HAP-1 (cell line): ENCODE measurements at regions not wholly inside any gene's neighbourhood (a gene's known extent, or its start where the extent isn't known, plus 50 kb on each side); places are given as distances from the start of the nearest gene placed in this dataset.

ENCODE experiments used
- DNase-seq, 2 experiments: peaks; one replicate each; pipeline ENCODE4 v3.0.0-alpha.2; 2016 to 2020; ENCODE audit warnings: low spot score in 2 of 2
- H3K27me3 ChIP-seq: fragments of 250-450 bp; sonication (Bioruptor Pico); 2 replicates; pipeline ENCODE4 v1.5.1; 2020; ENCODE audit warnings: low read depth, mild to moderate bottlenecking, moderate library complexity
- H3K36me3 ChIP-seq: fragments of 250-450 bp; sonication (Bioruptor Pico); replicated peaks from 2 replicates; pipeline ENCODE4 v1.5.1; 2020; ENCODE audit warnings: mild to moderate bottlenecking
- H3K4me1 ChIP-seq: fragments of 250-450 bp; sonication (Bioruptor Pico); 2 replicates; pipeline ENCODE4 v1.5.1; 2020; ENCODE audit warnings: mild to moderate bottlenecking
- H3K4me3 ChIP-seq: fragments of 250-450 bp; sonication (Bioruptor Pico); 2 replicates; pipeline ENCODE4 v1.5.1; 2020; ENCODE audit warnings: mild to moderate bottlenecking, moderate library complexity
- H3K9me3 ChIP-seq: fragments of 250-450 bp; sonication (Bioruptor Pico); 2 replicates; pipeline ENCODE4 v1.5.1; 2020; ENCODE audit warnings: mild to moderate bottlenecking, moderate library complexity
- in situ Hi-C: fragments of 300-500 bp; cut with MboI; formaldehyde crosslinking; loops from 3 replicates; pipeline ENCODE4 v1.14.3; 2020; ENCODE audit warnings: low sequenced_read_pairs, inconsistent platforms, mixed read lengths

GRCh38 chr20:55173601-55174000 is 698.2 kb downstream of the DOK5 start:
- no peaks in the 10 kb centered on the region for H3K36me3 ChIP-seq
- no peaks in the 10 kb centered on the region for H3K9me3 ChIP-seq
- in situ Hi-C loops = no loop called here
- H3K27me3 ChIP-seq = no peaks in the 10 kb centered on the region
- no peak overlapping the region for H3K4me3 ChIP-seq
- DNase-seq = no peak
- H3K4me1 ChIP-seq = no peaks in the 10 kb centered on the region

GRCh38 chr20:55172310-55173002 is 697.1 kb downstream of the DOK5 start:
- in situ Hi-C loops = no loop called here
- no peak for DNase-seq
- H3K4me3 ChIP-seq = no peak overlapping the region
- H3K36me3 ChIP-seq = no peaks in the 10 kb centered on the region
- H3K9me3 ChIP-seq = no peaks in the 10 kb centered on the region
- no peaks in the 10 kb centered on the region for H3K27me3 ChIP-seq
- H3K4me1 ChIP-seq = no peaks in the 10 kb centered on the region

- in situ Hi-C loops = no loop called here
- no peak for DNase-seq
- Histone ChIP-seq H3K27me3 (no peaks in the 10 kb centered on the region), H3K4me3 (no peak overlapping the region), H3K9me3 (no peaks in the 10 kb centered on the region), H3K4me1 (no peaks in the 10 kb centered on the region), H3K36me3 (no peaks in the 10 kb centered on the region)
These were observed 690.7 kb downstream of the DOK5 start for GRCh38 chr20:55166063-55166462.

GRCh38 chr20:55160996-55161395 is 685.6 kb downstream of the DOK5 start:
- no peak overlapping the region for H3K4me3 ChIP-seq
- no peaks in the 10 kb centered on the region for H3K27me3 ChIP-seq
- no peaks in the 10 kb centered on the region for H3K9me3 ChIP-seq
- no peak for DNase-seq
- no peaks in the 10 kb centered on the region for H3K36me3 ChIP-seq
- H3K4me1 ChIP-seq = no peaks in the 10 kb centered on the region
- in situ Hi-C loops = no loop called here

DNA sequence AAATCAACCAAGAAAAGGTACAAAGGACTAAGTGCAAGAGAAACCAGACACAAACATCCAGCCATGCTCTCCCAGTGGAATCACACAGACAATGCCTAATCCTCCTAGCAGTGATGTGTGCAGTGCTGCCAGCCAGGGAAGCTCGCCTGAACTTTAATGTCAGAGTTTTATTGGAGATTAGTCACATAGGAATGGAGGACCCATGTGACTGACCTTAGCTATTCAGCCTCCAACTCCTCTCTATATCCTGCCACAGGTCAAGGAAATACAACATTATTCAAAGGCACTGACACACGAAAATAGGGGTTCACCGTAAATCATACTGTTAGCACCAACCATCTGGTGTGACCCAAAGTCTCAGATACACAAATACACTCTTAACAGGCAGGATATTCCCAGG is 684.6 kb downstream of the DOK5 start:
- Histone ChIP-seq H3K4me3 (no peak overlapping the region), H3K27me3 (no peaks in the 10 kb centered on the region), H3K9me3 (no peaks in the 10 kb centered on the region), H3K36me3 (no peaks in the 10 kb centered on the region), H3K4me1 (no peaks in the 10 kb centered on the region)
- no peak for DNase-seq
- in situ Hi-C loops = no loop called here

DNA sequence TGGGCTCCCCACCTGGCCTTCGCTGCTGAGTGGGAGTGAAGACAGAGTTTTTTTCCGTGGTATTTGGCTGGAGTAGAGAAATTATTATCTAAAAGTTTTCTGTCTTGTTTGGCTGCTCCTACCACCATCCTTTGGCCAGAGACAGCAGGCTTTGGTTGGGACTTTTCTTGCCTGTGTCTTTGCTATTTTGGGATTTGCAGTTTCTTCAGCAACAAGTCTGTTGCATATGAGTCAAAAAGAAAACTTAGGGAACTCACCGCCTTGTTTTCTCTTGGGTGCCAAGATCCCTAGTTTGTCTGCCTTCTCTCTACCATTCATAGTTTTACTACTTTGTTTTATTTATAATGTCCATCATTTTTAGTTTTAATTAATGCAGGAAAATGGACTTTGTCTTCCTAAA is 683.8 kb downstream of the DOK5 start:
- in situ Hi-C loops = no loop called here
- H3K27me3 ChIP-seq = no peaks in the 10 kb centered on the region
- H3K4me1 ChIP-seq = no peaks in the 10 kb centered on the region
- no peak for DNase-seq
- H3K4me3 ChIP-seq = no peak overlapping the region
- no peaks in the 10 kb centered on the region for H3K9me3 ChIP-seq
- H3K36me3 ChIP-seq = no peaks in the 10 kb centered on the region

GRCh38 chr20:55158446-55158845 is 683.1 kb downstream of the DOK5 start:
- Histone ChIP-seq H3K4me1 (no peaks in the 10 kb centered on the region), H3K9me3 (no peaks in the 10 kb centered on the region), H3K36me3 (no peaks in the 10 kb centered on the region), H3K4me3 (no peak overlapping the region), H3K27me3 (no peaks in the 10 kb centered on the region)
- DNase-seq = no peak
- in situ Hi-C loops = no loop called here

- DNase-seq = no peak
- Histone ChIP-seq H3K27me3 (no peaks in the 10 kb centered on the region), H3K9me3 (no peaks in the 10 kb centered on the region), H3K36me3 (no peaks in the 10 kb centered on the region), H3K4me3 (no peak overlapping the region), H3K4me1 (no peaks in the 10 kb centered on the region)
- in situ Hi-C loops = no loop called here
These were observed 680.0 kb downstream of the DOK5 start for GRCh38 chr20:55155360-55155759.

GRCh38 chr20:55153001-55153645 is 677.7 kb downstream of the DOK5 start:
- no peaks in the 10 kb centered on the region for H3K36me3 ChIP-seq
- no peak overlapping the region for H3K4me3 ChIP-seq
- H3K27me3 ChIP-seq = no peaks in the 10 kb centered on the region
- in situ Hi-C loops = no loop called here
- H3K4me1 ChIP-seq = no peaks in the 10 kb centered on the region
- no peaks in the 10 kb centered on the region for H3K9me3 ChIP-seq
- no peak for DNase-seq

- Histone ChIP-seq H3K36me3 (no peaks in the 10 kb centered on the region), H3K27me3 (no peaks in the 10 kb centered on the region), H3K4me1 (no peaks in the 10 kb centered on the region), H3K4me3 (no peak overlapping the region), H3K9me3 (no peaks in the 10 kb centered on the region)
- no peak for DNase-seq
- in situ Hi-C loops = no loop called here
These were observed 675.8 kb downstream of the DOK5 start for GRCh38 chr20:55151171-55151570.

- in situ Hi-C loops = no loop called here
- no peak for DNase-seq
- Histone ChIP-seq H3K27me3 (no peaks in the 10 kb centered on the region), H3K9me3 (no peaks in the 10 kb centered on the region), H3K4me1 (no peaks in the 10 kb centered on the region), H3K4me3 (no peak overlapping the region), H3K36me3 (no peaks in the 10 kb centered on the region)
These were observed 668.2 kb downstream of the DOK5 start for GRCh38 chr20:55143601-55144000.

GRCh38 chr20:55142932-55143331 is 667.5 kb downstream of the DOK5 start:
- in situ Hi-C loops = no loop called here
- no peaks in the 10 kb centered on the region for H3K9me3 ChIP-seq
- H3K27me3 ChIP-seq = no peaks in the 10 kb centered on the region
- no peak for DNase-seq
- H3K4me1 ChIP-seq = no peaks in the 10 kb centered on the region
- H3K4me3 ChIP-seq = no peak overlapping the region
- no peaks in the 10 kb centered on the region for H3K36me3 ChIP-seq

DNA sequence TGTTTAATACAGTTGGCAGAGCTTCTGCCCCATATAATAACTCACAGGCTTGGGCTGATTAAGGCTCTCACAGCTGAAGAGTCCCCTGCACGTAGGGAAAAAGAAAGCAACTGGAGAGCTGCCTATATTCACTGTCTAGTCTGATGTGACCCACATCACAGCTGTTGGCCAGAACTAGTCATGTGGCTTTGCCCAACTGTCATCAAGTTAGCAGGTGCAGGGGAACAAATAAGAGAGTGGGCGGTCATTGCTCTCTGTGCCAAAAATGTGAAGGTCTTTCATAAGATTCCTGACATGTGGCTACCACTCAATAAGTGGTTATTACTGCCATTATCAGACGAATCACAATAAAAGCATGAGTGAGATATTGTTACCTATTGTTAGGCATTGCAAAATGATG is 665.2 kb downstream of the DOK5 start:
- H3K4me1 ChIP-seq = no peaks in the 10 kb centered on the region
- in situ Hi-C loops = no loop called here
- no peaks in the 10 kb centered on the region for H3K36me3 ChIP-seq
- no peaks in the 10 kb centered on the region for H3K9me3 ChIP-seq
- H3K4me3 ChIP-seq = no peak overlapping the region
- DNase-seq = no peak
- H3K27me3 ChIP-seq = no peaks in the 10 kb centered on the region

- Histone ChIP-seq H3K27me3 (no peaks in the 10 kb centered on the region), H3K4me3 (no peak overlapping the region), H3K36me3 (no peaks in the 10 kb centered on the region), H3K9me3 (no peaks in the 10 kb centered on the region), H3K4me1 (no peaks in the 10 kb centered on the region)
- in situ Hi-C loops = no loop called here
- no peak for DNase-seq
These were observed 663.9 kb downstream of the DOK5 start for GRCh38 chr20:55139173-55139765.
